ENCODE measurements at regions not wholly inside any gene's neighbourhood (a gene's known extent, or its start where the extent isn't known, plus 50 kb on each side); places are given as distances from the start of the nearest gene placed in this dataset.
"Not testable (repeated sequence)": the region's sequence is repeated elsewhere in the genome, so short reads cannot be mapped to it uniquely, and the experiment has no call there.

GRCh38 chr15:57883701-57884100 is 177.2 kb downstream of the POLR2M start:
- DNase-seq = no peak

- DNase-seq = no peak
Observed at GRCh38 chr15:57884936-57885335, 178.4 kb downstream of the POLR2M start.

DNA sequence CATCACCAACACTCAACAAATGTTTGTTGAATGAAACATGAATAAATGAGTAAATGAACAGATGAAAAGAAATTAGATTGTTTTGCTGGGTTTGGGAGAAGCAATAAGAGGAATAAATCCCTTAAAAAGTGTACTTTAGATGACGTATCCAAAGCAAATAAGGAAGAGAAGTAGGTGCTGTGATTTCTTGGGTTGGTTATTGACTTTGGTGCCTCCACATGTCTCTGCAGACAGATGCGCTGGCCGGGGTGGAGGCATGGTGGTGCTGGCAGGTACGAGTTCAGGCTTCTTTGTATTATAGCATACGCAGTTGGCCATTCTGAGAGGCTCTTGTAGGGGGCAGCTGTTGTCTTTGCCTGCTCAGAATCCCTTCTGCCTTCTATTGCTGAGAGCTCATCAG is 178.9 kb downstream of the POLR2M start:
- DNase-seq = no peak

GRCh38 chr15:57887825-57888224 is 177.7 kb downstream of the ALDH1A2 start:
- no peak for DNase-seq

- DNase-seq = no peak
Observed at GRCh38 chr15:57890351-57890750, 175.2 kb downstream of the ALDH1A2 start.

- DNase-seq = no peak
Observed at GRCh38 chr15:57890878-57891277, 174.6 kb downstream of the ALDH1A2 start.

DNA sequence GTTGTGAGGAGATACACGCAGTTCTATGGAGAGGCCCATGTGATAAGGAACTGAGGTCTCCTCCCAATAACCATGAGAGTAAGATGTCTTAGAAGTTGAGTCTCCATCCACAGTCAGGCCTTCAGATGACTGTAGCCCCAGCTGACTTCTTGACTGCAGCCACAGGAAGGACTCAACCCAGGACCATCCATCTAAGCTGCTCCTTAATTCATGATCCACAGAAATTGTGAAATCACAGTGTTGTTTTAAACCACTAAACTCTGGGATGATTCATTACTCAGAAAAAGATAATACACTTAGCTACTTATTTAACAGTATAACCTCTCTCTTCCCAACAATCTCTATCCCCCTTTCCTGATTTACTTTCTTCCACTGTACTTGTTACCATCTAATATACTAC is 173.3 kb downstream of the ALDH1A2 start:
- DNase-seq = no peak

DNA sequence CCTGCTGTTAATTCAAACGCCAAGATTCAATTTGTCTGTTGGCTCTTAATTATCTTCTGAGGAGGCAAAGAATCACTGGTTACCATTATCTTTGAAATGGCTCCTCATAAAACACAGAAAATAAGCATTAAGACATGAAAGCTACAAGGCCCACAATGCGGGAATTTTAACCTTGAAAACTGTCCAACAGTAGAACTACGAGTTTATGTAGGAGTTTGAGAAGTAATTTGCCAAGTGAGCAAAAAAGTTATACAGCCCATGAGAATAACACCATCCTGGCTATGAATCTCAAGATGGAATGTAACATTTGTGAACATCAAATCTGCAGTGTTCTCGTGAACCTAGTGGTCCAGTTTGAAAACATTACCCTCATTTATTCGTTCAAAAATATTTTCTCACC is 172.5 kb downstream of the ALDH1A2 start:
- no peak for DNase-seq

GRCh38 chr15:57895291-57895690 is 170.2 kb downstream of the ALDH1A2 start:
- no peak for DNase-seq

DNA sequence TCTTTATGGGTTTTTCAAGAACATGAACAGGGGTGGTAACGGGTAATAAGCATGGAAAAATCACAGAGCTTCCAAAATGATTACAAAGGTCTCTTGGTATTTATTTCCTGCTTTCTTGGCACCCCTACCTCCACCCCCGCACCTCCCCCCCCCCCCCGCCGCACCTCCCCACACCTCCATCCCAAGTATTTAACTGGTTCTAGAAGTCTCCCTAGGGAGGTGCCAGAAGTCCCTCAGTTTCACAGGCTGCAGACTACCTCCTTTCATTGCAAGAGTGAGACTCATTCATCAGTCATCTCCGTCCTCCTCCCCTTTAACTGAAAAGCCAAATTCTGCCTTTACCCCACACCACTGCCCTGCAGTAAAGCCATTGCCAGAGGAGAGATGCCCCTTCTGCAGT is 169.4 kb downstream of the ALDH1A2 start:
- DNase-seq = no peak

DNA sequence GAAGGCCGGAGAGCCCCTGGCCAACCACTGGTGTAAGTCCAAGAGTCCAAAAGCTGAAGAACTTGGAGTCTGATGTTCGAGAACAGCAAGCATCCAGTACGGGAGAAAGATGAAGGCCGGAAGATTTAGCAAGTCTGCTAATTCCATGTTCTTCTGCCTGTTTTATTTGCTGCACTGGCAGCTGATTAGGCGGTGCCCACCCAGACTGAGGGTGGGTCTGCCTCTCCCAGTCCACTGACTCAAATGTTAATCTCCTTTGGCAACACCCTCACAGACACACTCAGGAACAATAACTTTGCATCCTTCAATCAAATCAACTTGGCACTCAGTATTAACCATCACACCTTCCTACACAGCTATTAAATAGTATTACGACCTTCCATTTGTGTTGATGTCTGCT is 168.6 kb downstream of the ALDH1A2 start:
- DNase-seq = not testable (repeated sequence)

- no peak for DNase-seq
Observed at GRCh38 chr15:57897870-57898269, 167.6 kb downstream of the ALDH1A2 start.

DNA sequence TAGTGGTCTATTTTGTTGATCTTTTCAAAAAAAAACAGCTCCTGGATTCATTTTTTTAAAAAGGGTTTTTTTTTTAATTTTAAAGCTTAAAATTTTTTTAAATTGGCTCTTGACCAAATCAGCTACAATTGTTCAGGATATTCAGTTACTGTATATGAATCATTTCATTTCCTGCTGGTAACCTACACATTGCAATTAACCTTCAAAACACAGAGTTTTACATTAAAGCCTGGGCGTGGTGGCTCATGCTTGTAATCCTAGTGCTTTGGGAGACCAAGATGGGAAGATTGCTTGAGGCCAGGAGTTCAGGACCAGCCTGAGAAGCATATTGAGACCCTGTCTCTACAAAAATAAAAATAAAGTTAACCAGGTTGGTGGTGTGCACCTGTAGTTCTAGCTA is 163.4 kb downstream of the ALDH1A2 start:
- DNase-seq = no peak
